ENCODE measurements at regions not wholly inside any gene's neighbourhood (a gene's known extent, or its start where the extent isn't known, plus 50 kb on each side); places are given as distances from the start of the nearest gene placed in this dataset.

GRCh38 chr6:163955096-163955495 lies 540.6 kb downstream of the QKI start:
- DNase-seq (ENCODE audit: insufficient read length, low spot score) (no peak), FAIRE-seq (no peak)
- TF ChIP-seq CTCF (IDR thresholded peaks at IDR 0.05; ENCODE audit: insufficient read depth, missing control alignments): no peak

GRCh38 chr6:163954088-163954775 lies 539.7 kb downstream of the QKI start:
- no peak for TF ChIP-seq CTCF (IDR thresholded peaks at IDR 0.05; ENCODE audit: insufficient read depth, missing control alignments)
- DNase-seq (ENCODE audit: insufficient read length, low spot score) (no peak), FAIRE-seq (no peak)

- DNase-seq (ENCODE audit: insufficient read length, low spot score) (no peak), FAIRE-seq (no peak)
- TF ChIP-seq CTCF (IDR thresholded peaks at IDR 0.05; ENCODE audit: insufficient read depth, missing control alignments): no peak
Measured at GRCh38 chr6:163952005-163952404, 537.5 kb downstream of the QKI start.

- FAIRE-seq: no peak
- no peak for DNase-seq (ENCODE audit: insufficient read length, low spot score)
- no peak for TF ChIP-seq CTCF (IDR thresholded peaks at IDR 0.05; ENCODE audit: insufficient read depth, missing control alignments)
Measured at GRCh38 chr6:163951326-163951725, 536.8 kb downstream of the QKI start.

GRCh38 chr6:163950159-163950558 lies 535.6 kb downstream of the QKI start:
- TF ChIP-seq CTCF (IDR thresholded peaks at IDR 0.05; ENCODE audit: insufficient read depth, missing control alignments): no peak
- DNase-seq (ENCODE audit: insufficient read length, low spot score) (no peak), FAIRE-seq (no peak)

- DNase-seq (ENCODE audit: insufficient read length, low spot score): no peak
- FAIRE-seq: no peak
Measured at GRCh38 chr6:163949431-163949830, 534.9 kb downstream of the QKI start.

More at GRCh38 chr6:163949431-163949830, 534.9 kb downstream of the QKI start:
- TF ChIP-seq CTCF (IDR thresholded peaks at IDR 0.05; ENCODE audit: insufficient read depth, missing control alignments): no peak
